ENCODE measurements at regions not wholly inside any gene's neighbourhood (a gene's known extent, or its start where the extent isn't known, plus 50 kb on each side); places are given as distances from the start of the nearest gene placed in this dataset.
"Not testable (repeated sequence)": the region's sequence is repeated elsewhere in the genome, so short reads cannot be mapped to it uniquely, and the experiment has no call there.

DNA sequence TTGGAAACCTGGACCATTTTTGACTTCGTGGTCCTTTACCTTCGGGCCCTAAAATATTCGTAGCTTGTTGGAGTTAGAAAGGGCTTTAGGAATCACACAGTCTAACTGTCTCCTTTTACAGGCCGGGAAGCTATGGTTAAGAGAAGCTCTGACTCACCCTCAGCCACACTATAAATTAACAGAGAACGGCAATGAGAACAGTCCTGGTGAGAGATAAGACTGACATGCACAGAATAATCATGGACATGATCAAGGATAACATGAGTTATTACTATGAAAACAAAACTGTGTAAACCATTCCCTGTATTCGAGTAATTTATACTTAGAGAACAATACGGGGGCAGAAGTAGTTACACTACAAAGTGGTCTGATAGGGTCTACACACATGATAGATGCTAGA is 162.5 kb upstream of the MALRD1 start:
- POLR2A ChIA-PET (ENCODE audit: low non-redundant PET) = no interaction called here
- CTCF ChIA-PET = interaction anchor here (0.6 kb wide), 1 partner anchor 13 kb away, joined by 3 read pairs; no protein-coding TSS in a partner anchor
- no peak for DNase-seq (ENCODE audit: low spot score)

DNA sequence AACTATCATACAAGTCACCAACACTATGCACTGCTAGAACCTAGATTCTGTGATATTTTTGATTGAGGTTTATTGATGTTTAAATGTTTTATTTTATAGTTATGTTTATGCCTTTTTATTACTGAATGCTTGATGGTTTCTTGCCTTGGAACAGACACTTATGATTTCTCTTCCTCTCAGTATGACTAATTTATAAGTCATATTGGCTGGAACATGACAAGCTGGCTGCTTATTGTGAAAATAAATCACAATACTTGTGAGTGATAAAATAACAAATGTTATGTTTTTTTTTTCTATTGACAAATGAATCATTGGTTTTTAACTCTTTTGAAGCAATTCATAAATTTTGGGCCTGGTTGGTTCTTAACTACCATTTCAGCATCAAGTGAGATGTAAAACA is 142.0 kb upstream of the MALRD1 start:
- ChIA-PET POLR2A (ENCODE audit: low non-redundant PET) (no interaction called here), CTCF (no interaction called here)
- no peak overlapping the region for H3K27ac ChIP-seq

More for the DNA sequence above, 162.5 kb upstream of the MALRD1 start:
- no peak overlapping the region for H3K27ac ChIP-seq
- TF ChIP-seq, protein P1, sequence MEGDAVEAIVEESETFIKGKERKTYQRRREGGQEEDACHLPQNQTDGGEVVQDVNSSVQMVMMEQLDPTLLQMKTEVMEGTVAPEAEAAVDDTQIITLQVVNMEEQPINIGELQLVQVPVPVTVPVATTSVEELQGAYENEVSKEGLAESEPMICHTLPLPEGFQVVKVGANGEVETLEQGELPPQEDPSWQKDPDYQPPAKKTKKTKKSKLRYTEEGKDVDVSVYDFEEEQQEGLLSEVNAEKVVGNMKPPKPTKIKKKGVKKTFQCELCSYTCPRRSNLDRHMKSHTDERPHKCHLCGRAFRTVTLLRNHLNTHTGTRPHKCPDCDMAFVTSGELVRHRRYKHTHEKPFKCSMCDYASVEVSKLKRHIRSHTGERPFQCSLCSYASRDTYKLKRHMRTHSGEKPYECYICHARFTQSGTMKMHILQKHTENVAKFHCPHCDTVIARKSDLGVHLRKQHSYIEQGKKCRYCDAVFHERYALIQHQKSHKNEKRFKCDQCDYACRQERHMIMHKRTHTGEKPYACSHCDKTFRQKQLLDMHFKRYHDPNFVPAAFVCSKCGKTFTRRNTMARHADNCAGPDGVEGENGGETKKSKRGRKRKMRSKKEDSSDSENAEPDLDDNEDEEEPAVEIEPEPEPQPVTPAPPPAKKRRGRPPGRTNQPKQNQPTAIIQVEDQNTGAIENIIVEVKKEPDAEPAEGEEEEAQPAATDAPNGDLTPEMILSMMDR (conservative IDR thresholded peaks at IDR 0.05; ENCODE audit: low read depth) = no peak

DNA sequence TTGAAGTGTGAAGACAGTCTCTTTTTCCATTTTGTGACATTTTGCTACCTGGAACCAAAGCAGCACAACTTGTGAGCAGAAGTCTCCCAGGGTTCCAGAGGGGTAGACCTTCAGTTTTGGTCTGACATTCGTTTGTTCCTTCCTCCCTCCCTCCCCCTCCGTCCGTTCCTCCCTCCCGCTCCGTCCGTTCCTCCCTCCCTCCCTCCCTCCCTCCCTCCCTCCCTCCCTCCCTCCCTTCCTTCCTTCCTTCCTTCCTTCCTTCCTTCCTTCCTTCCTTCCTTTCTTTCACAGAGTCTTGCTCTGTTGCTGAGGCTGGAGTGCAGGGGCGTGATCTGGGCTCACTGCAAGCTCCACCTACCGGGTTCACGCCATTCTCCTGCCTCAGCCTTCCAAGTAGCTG is 131.2 kb upstream of the MALRD1 start:
- H3K27ac ChIP-seq; DNase-seq (ENCODE audit: low spot score); POLR2A ChIA-PET (ENCODE audit: low non-redundant PET): not testable (repeated sequence)
- CTCF ChIA-PET = interaction anchor here (0.6 kb wide), 1 partner anchor 578 kb away, joined by 3 read pairs; no protein-coding TSS in a partner anchor

More for the DNA sequence above, 142.0 kb upstream of the MALRD1 start:
- TF ChIP-seq, protein P1 (conservative IDR thresholded peaks at IDR 0.05; ENCODE audit: low read depth) = no peak
- peak; percentile 2 for DNase-seq (ENCODE audit: low spot score)

DNA sequence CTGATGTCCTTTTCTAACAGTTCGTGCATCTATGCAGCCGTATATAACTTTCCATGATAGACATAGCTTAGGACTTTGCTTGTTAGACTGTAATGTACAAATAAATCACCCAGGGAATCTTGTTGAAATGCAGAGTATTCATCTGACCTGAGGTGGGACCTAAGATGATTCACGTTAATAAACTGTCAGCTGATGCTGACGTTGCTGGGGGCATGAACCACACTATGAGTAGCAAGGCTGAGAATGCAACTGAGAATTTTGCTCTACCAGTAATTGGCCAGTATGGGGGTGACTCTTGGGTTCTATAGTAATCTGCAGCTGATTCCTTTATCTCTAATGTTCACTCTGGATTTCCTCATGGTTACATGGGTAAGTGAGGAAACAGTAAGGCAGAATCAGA is 130.1 kb upstream of the MALRD1 start:
- H3K27ac ChIP-seq = no peak overlapping the region
- ChIA-PET CTCF (no interaction called here), POLR2A (ENCODE audit: low non-redundant PET) (no interaction called here)
- peak; percentile 6 for DNase-seq (ENCODE audit: low spot score)
- TF ChIP-seq, protein P1 (conservative IDR thresholded peaks at IDR 0.05; ENCODE audit: low read depth) = no peak

DNA sequence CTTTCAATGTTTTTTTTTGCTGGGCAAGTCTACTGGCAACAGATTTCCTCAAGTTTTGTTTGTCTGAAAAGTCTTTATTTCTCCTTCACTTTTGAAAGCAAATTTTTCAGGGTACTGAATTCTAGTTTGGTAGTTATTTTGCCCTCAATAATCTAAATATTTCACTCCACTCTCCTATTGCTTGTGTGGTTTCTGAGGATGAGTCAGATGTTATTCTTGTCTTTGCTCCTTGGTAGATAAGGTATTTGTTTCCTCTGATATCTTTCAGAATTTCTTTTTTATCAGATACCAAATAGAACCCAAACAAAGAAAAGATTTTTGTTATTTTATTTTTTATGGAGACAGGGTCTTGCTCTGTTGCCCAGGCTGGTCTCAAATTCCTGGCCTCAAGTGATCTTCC is 99.2 kb upstream of the MALRD1 start:
- POLR2A ChIA-PET (ENCODE audit: low non-redundant PET) = no interaction called here
- DNase-seq (ENCODE audit: low spot score) = no peak
- TF ChIP-seq, protein P1 (conservative IDR thresholded peaks at IDR 0.05; ENCODE audit: low read depth) = no peak
- CTCF ChIA-PET = no interaction called here
- no peak overlapping the region for H3K27ac ChIP-seq

DNA sequence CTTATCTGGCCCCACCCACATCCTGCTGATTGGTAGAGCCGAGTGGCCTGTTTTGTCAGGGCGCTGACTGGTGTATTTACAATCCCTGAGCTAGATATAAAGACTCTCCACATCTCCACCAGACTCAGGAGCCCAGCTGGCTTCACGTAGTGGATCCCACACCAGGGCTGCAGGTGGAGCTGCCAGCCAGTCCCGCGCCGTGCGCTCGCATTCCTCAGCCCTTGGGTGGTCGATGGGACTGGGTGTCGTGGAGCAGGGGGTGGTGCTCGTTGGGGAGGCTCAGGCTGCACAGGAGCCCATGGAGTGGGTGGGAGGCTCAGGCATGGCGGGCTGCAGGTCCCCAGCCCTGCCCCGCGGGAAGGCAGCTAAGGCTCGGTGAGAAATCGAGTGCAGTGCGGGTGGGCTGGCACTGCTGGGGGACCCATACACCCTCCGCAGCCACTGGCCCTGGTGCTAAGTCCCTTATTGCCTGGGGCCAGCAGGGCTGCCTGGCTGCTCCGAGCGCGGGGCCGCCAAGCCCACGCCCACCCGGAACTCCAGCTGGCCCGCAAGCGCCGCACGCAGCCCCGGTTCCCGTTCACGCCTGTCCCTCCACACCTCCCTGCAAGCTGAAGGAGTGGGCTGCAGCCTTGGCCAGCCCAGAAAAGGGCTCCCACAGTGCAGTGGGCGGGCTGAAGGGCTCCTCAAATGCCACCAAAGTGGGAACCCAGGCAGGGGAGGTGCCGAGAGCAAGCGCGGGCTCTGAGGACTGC is 97.4 kb upstream of the MALRD1 start:
- H3K27ac ChIP-seq; POLR2A ChIA-PET (ENCODE audit: low non-redundant PET); CTCF ChIA-PET; DNase-seq (ENCODE audit: low spot score): not testable (repeated sequence)

DNA sequence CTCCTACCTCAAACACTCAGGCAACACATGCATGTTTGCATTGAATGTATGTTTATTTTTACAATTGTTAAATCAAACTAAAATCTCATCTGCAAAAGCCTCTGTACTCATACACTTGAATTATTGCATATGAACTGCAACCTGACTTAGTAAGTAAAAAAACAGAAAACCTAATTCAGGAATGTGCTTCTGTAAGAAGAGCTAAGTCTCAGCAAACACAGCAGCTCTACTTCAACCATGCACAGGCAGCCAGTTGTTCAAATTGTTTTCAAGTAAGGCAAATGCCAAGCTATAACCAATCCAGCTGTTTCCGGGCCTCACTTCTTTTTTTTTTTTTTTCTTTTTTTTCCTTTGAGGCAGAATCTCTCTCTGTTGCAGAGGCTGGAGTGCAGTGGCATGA is 93.5 kb upstream of the MALRD1 start:
- TF ChIP-seq, protein P1 (conservative IDR thresholded peaks at IDR 0.05; ENCODE audit: low read depth) = no peak
- no peak overlapping the region for H3K27ac ChIP-seq
- POLR2A ChIA-PET (ENCODE audit: low non-redundant PET) = no interaction called here
- no peak for DNase-seq (ENCODE audit: low spot score)
- CTCF ChIA-PET = interaction anchor here (0.7 kb wide), 1 partner anchor 601 kb away, joined by 3 read pairs; no protein-coding TSS in a partner anchor
